ENCODE measurements at regions not wholly inside any gene's neighbourhood (a gene's known extent, or its start where the extent isn't known, plus 50 kb on each side); places are given as distances from the start of the nearest gene placed in this dataset.
"Not testable (repeated sequence)": the region's sequence is repeated elsewhere in the genome, so short reads cannot be mapped to it uniquely, and the experiment has no call there.

GRCh38 chr14:55781046-55781445 lies 201.0 kb downstream of the KTN1 start:
- TF ChIP-seq CTCF (IDR thresholded peaks at IDR 0.05), result no peak
- DNase-seq (ENCODE audit: low spot score), result no peak
- H3K36me3 ChIP-seq, result no peaks in the 10 kb centered on the region
- no peak overlapping the region for H3K4me3 ChIP-seq
- H3K9me3 ChIP-seq, result no peaks in the 10 kb centered on the region
- H3K27me3 ChIP-seq (replicated peaks; ENCODE audit: insufficient read depth), result no peaks in the 10 kb centered on the region
- ATAC-seq (ENCODE audit: insufficient number of reproducible peaks, low FRiP score, low read depth), result no peak
- peak overlapping the region; percentile 32 to 63 for H3K27ac ChIP-seq
- H3K4me1 ChIP-seq (ENCODE audit: control insufficient read depth in 1 of 2, low read depth in 2 of 2), result peaks cover 17 to 23% of the 10 kb centered on the region in 2 donors

- TF ChIP-seq CTCF (IDR thresholded peaks at IDR 0.05), result no peak
- Histone ChIP-seq H3K27me3 (replicated peaks; ENCODE audit: insufficient read depth) (no peaks in the 10 kb centered on the region), H3K4me3 (no peak overlapping the region), H3K27ac (no peak overlapping the region), H3K4me1 (ENCODE audit: control insufficient read depth in 1 of 2, low read depth in 2 of 2) (peaks cover 17 to 27% of the 10 kb centered on the region in 2 donors), H3K36me3 (no peaks in the 10 kb centered on the region), H3K9me3 (no peaks in the 10 kb centered on the region)
- DNase-seq (ENCODE audit: low spot score) (no peak), ATAC-seq (ENCODE audit: insufficient number of reproducible peaks, low FRiP score, low read depth) (no peak)
Observed at GRCh38 chr14:55782166-55782565, 202.2 kb downstream of the KTN1 start.

- ATAC-seq (ENCODE audit: insufficient number of reproducible peaks, low FRiP score, low read depth) (no peak), DNase-seq (ENCODE audit: low spot score) (no peak)
- no peak overlapping the region for H3K4me3 ChIP-seq
- peaks cover 0 to 19% of the 10 kb centered on the region in 2 donors for H3K4me1 ChIP-seq (ENCODE audit: control insufficient read depth in 1 of 2, low read depth in 2 of 2)
- no peaks in the 10 kb centered on the region for H3K27me3 ChIP-seq (replicated peaks; ENCODE audit: insufficient read depth)
- H3K27ac ChIP-seq, result no peak overlapping the region
- H3K36me3 ChIP-seq, result no peaks in the 10 kb centered on the region
- no peaks in the 10 kb centered on the region for H3K9me3 ChIP-seq
- no peak for TF ChIP-seq CTCF (IDR thresholded peaks at IDR 0.05)
Observed at GRCh38 chr14:55789406-55789805, 209.4 kb downstream of the KTN1 start.

- Histone ChIP-seq H3K4me3 (no peak overlapping the region), H3K9me3 (no peaks in the 10 kb centered on the region), H3K27me3 (replicated peaks; ENCODE audit: insufficient read depth) (no peaks in the 10 kb centered on the region), H3K36me3 (no peaks in the 10 kb centered on the region), H3K27ac (no peak overlapping the region), H3K4me1 (ENCODE audit: control insufficient read depth in 1 of 2, low read depth in 2 of 2) (peaks cover 0 to 7% of the 10 kb centered on the region in 2 donors)
- ATAC-seq (ENCODE audit: insufficient number of reproducible peaks, low FRiP score, low read depth) (no peak), DNase-seq (ENCODE audit: low spot score) (no peak)
- TF ChIP-seq CTCF (IDR thresholded peaks at IDR 0.05), result no peak
Observed at GRCh38 chr14:55794655-55795595, 214.9 kb downstream of the KTN1 start.

- H3K4me3 ChIP-seq; H3K4me1 ChIP-seq (ENCODE audit: control insufficient read depth in 1 of 2, low read depth in 2 of 2); H3K27ac ChIP-seq; H3K9me3 ChIP-seq; ATAC-seq (ENCODE audit: insufficient number of reproducible peaks, low FRiP score, low read depth); H3K36me3 ChIP-seq; H3K27me3 ChIP-seq (replicated peaks; ENCODE audit: insufficient read depth); DNase-seq (ENCODE audit: low spot score): not testable (repeated sequence)
Observed at GRCh38 chr14:55796513-55796912, 216.5 kb downstream of the KTN1 start.
